ENCODE measurements at regions not wholly inside any gene's neighbourhood (a gene's known extent, or its start where the extent isn't known, plus 50 kb on each side); places are given as distances from the start of the nearest gene placed in this dataset.

GRCh38 chr5:103473725-103474124 is 88.9 kb downstream of the NUDT12 start (continued):
- TF ChIP-seq CHD7 (IDR thresholded peaks at IDR 0.05; ENCODE audit: insufficient replicate concordance, low read length) (no peak), KDM1A (IDR thresholded peaks at IDR 0.05; ENCODE audit: borderline replicate concordance, low read length) (no peak), CHD2 (IDR thresholded peaks at IDR 0.05; ENCODE audit: low read length) (no peak), MAFK (IDR thresholded peaks at IDR 0.05; ENCODE audit: low read depth, low read length) (no peak)
